Natural killer cell (primary cell): ENCODE measurements at regions not wholly inside any gene's neighbourhood (a gene's known extent, or its start where the extent isn't known, plus 50 kb on each side); places are given as distances from the start of the nearest gene placed in this dataset.

Source experiments
- ATAC-seq, 3 donors: fragments of 150-1000 bp in 2 of 3; fragments of 200-7000 bp in 1 of 3; cut with Tn5 transposase; 1 replicate in 1 of 3; 2 replicates in 2 of 3; pipeline ENCODE4 v1.10.0; 2021; ENCODE audit warnings: mild to moderate bottlenecking in 2 of 3, moderate library complexity in 2 of 3
- DNase-seq, 2 donors: peaks; one replicate each; pipeline versions ENCODE4 v3.0.0 to v3.0.0-alpha.2; 2013 to 2021; ENCODE audit warnings: mixed read lengths in 1 of 2
- H3K27ac ChIP-seq: one replicate; pipeline ENCODE4 v1.5.1; 2013; ENCODE audit warnings: mild to moderate bottlenecking, low read length
- H3K27me3 ChIP-seq: one replicate; pipeline ENCODE4 v1.6.1; 2013; ENCODE audit warnings: low read length; ENCODE audit not compliant: control insufficient read depth, insufficient read depth
- H3K36me3 ChIP-seq: one replicate; pipeline ENCODE4 v1.6.1; 2013; ENCODE audit warnings: low read length; ENCODE audit not compliant: control insufficient read depth, insufficient read depth
- H3K4me1 ChIP-seq: one replicate; pipeline ENCODE4 v1.6.1; 2013; ENCODE audit warnings: low read length; ENCODE audit not compliant: control insufficient read depth, insufficient read depth
- H3K4me3 ChIP-seq: one replicate; pipeline ENCODE4 v1.5.1; 2013; ENCODE audit warnings: low read length
- H3K9me3 ChIP-seq: one replicate; pipeline ENCODE4 v1.6.1; 2013; ENCODE audit warnings: low read length; ENCODE audit not compliant: control insufficient read depth, insufficient read depth
- H3K27ac Mint-ChIP-seq, 2 donors: one replicate each; pipeline ENCODE4 v1.8.0; 2022; ENCODE audit warnings: mild to moderate bottlenecking in 2 of 2, mixed read lengths in 2 of 2, moderate library complexity in 1 of 2
- H3K27me3 Mint-ChIP-seq, 2 donors: one replicate each; pipeline ENCODE4 v1.8.0; 2022; ENCODE audit warnings: low read depth in 2 of 2, mixed read lengths in 2 of 2
- H3K36me3 Mint-ChIP-seq: one replicate; pipeline ENCODE4 v1.8.0; 2022; ENCODE audit warnings: mixed read lengths
- H3K4me1 Mint-ChIP-seq, 2 donors: one replicate each; pipeline ENCODE4 v1.8.0; 2022; ENCODE audit warnings: mixed read lengths in 2 of 2
- H3K4me3 Mint-ChIP-seq: one replicate; pipeline ENCODE4 v1.8.0; 2022; ENCODE audit warnings: mild to moderate bottlenecking, moderate library complexity, mixed read lengths
- H3K9me3 Mint-ChIP-seq, 2 donors: one replicate each; pipeline ENCODE4 v1.8.0; 2022; ENCODE audit warnings: mixed read lengths in 2 of 2
- CTCF ChIP-seq: fragments of 200-600 bp; IDR thresholded peaks from one replicate; pipeline ENCODE4 v1.8.0; 2022; ENCODE audit warnings: antibody characterized with exemption
- WGBS: methylation state at CpG from one replicate; pipeline ENCODE4 v1.1.7; 2013; ENCODE audit warnings: missing lambda C conversion rate; ENCODE audit not compliant: insufficient coverage; 5-methylcytosine and 5-hydroxymethylcytosine counted together
- intact Hi-C: fragments of 100-400 bp; cut with micrococcal nuclease; formaldehyde crosslinking; loops from one replicate; pipeline ENCODE4 v1.14.2; 2022

GRCh38 chr13:72645521-72645920 is 81.9 kb downstream of the MZT1 start:
- Mint-ChIP-seq H3K36me3 (no peaks in the 10 kb centered on the region), H3K4me3 (no peak overlapping the region), H3K27me3 (peaks cover 10 to 19% of the 10 kb centered on the region in 2 donors), H3K27ac (no peak overlapping the region), H3K4me1 (no peaks in the 10 kb centered on the region), H3K9me3 (no peaks in the 10 kb centered on the region)
- WGBS, result 86% methylated on average over 4 of the region's 4 CpGs
- no peak for TF ChIP-seq CTCF
- DNase-seq, result no peak
- H3K36me3 ChIP-seq, result no peaks in the 10 kb centered on the region
- no peaks in the 10 kb centered on the region for H3K27me3 ChIP-seq
- no peak for ATAC-seq
- H3K27ac ChIP-seq, result no peak overlapping the region
- no peaks in the 10 kb centered on the region for H3K9me3 ChIP-seq
- H3K4me1 ChIP-seq, result no peaks in the 10 kb centered on the region
- intact Hi-C loops, result no loop called here
- no peak overlapping the region for H3K4me3 ChIP-seq

- H3K36me3 Mint-ChIP-seq, result no peaks in the 10 kb centered on the region
- H3K27ac ChIP-seq, result no peak overlapping the region
- WGBS, result 68% methylated on average over 2 of the region's 3 CpGs
- H3K27ac Mint-ChIP-seq, result no peak overlapping the region
- H3K9me3 ChIP-seq, result no peaks in the 10 kb centered on the region
- no peaks in the 10 kb centered on the region for H3K36me3 ChIP-seq
- TF ChIP-seq CTCF, result peak; percentile 59
- H3K27me3 Mint-ChIP-seq, result peaks cover 5 to 11% of the 10 kb centered on the region in 2 donors
- intact Hi-C loops, result no loop called here
- H3K4me1 Mint-ChIP-seq, result no peaks in the 10 kb centered on the region
- DNase-seq (peak; percentile 17 to 62), ATAC-seq (no peak)
- H3K4me3 ChIP-seq, result no peak overlapping the region
- H3K9me3 Mint-ChIP-seq, result no peaks in the 10 kb centered on the region
- no peaks in the 10 kb centered on the region for H3K27me3 ChIP-seq
- H3K4me1 ChIP-seq, result no peaks in the 10 kb centered on the region
- no peak overlapping the region for H3K4me3 Mint-ChIP-seq
Observed at GRCh38 chr13:72643311-72643989, 84.0 kb downstream of the MZT1 start.

GRCh38 chr13:72639377-72639776 is 88.1 kb downstream of the MZT1 start:
- Mint-ChIP-seq H3K27me3 (peaks cover 2 to 7% of the 10 kb centered on the region in 2 donors), H3K4me3 (no peak overlapping the region), H3K4me1 (no peaks in the 10 kb centered on the region), H3K9me3 (no peaks in the 10 kb centered on the region), H3K27ac (no peak overlapping the region), H3K36me3 (no peaks in the 10 kb centered on the region)
- no peaks in the 10 kb centered on the region for H3K27me3 ChIP-seq
- TF ChIP-seq CTCF, result no peak
- intact Hi-C loops, result no loop called here
- H3K9me3 ChIP-seq, result no peaks in the 10 kb centered on the region
- no peaks in the 10 kb centered on the region for H3K4me1 ChIP-seq
- no peaks in the 10 kb centered on the region for H3K36me3 ChIP-seq
- no peak for ATAC-seq
- no peak overlapping the region for H3K4me3 ChIP-seq
- no peak for DNase-seq
- H3K27ac ChIP-seq, result no peak overlapping the region
- WGBS, result 93% methylated on average over 3 of the region's 5 CpGs
